ENCODE measurements at regions not wholly inside any gene's neighbourhood (a gene's known extent, or its start where the extent isn't known, plus 50 kb on each side); places are given as distances from the start of the nearest gene placed in this dataset.
"Not testable (repeated sequence)": the region's sequence is repeated elsewhere in the genome, so short reads cannot be mapped to it uniquely, and the experiment has no call there.

- peak in 1 of 2 donors; percentile 11 for DNase-seq
Observed at GRCh38 chr7:73244782-73245311, 63.8 kb downstream of the NSUN5 start.

GRCh38 chr7:73234994-73235717 lies 73.5 kb downstream of the NSUN5 start:
- DNase-seq = peak; percentile 91 to 93

GRCh38 chr7:73225745-73226144 lies 82.9 kb downstream of the NSUN5 start:
- DNase-seq = not testable (repeated sequence)

GRCh38 chr7:73221724-73222123 lies 86.9 kb downstream of the NSUN5 start:
- not testable (repeated sequence) for DNase-seq

GRCh38 chr7:73220766-73221370 lies 87.8 kb downstream of the NSUN5 start:
- not testable (repeated sequence) for DNase-seq

- not testable (repeated sequence) for DNase-seq
Observed at GRCh38 chr7:73220357-73220756, 88.3 kb downstream of the NSUN5 start.

GRCh38 chr7:73218802-73219201 lies 89.8 kb downstream of the NSUN5 start:
- DNase-seq = not testable (repeated sequence)

- not testable (repeated sequence) for DNase-seq
Observed at GRCh38 chr7:73216046-73216675, 92.5 kb downstream of the NSUN5 start.

- not testable (repeated sequence) for DNase-seq
Observed at GRCh38 chr7:73215232-73215631, 93.4 kb downstream of the NSUN5 start.

GRCh38 chr7:73214471-73214870 lies 94.2 kb downstream of the NSUN5 start:
- DNase-seq = peak in 1 of 2 donors; percentile 9

GRCh38 chr7:73213076-73213475 lies 95.5 kb downstream of the NSUN5 start:
- DNase-seq = not testable (repeated sequence)

- DNase-seq = not testable (repeated sequence)
Observed at GRCh38 chr7:73205594-73205993, 103.0 kb downstream of the NSUN5 start.

- peak in 1 of 2 donors; percentile 0 for DNase-seq
Observed at GRCh38 chr7:73204898-73205297, 103.7 kb downstream of the NSUN5 start.

GRCh38 chr7:73203312-73203711 lies 105.3 kb downstream of the NSUN5 start:
- not testable (repeated sequence) for DNase-seq

- DNase-seq = not testable (repeated sequence)
Observed at GRCh38 chr7:73201264-73201663, 107.4 kb downstream of the NSUN5 start.

- not testable (repeated sequence) for DNase-seq
Observed at GRCh38 chr7:73200518-73201099, 108.0 kb downstream of the NSUN5 start.

- not testable (repeated sequence) for DNase-seq
Observed at GRCh38 chr7:73193991-73194390, 108.2 kb upstream of the SPDYE9 start.

GRCh38 chr7:73190483-73191155 lies 104.8 kb upstream of the SPDYE9 start:
- not testable (repeated sequence) for DNase-seq

GRCh38 chr7:73188287-73188686 lies 102.4 kb upstream of the SPDYE9 start:
- not testable (repeated sequence) for DNase-seq

- DNase-seq = not testable (repeated sequence)
Observed at GRCh38 chr7:73186589-73187309, 100.9 kb upstream of the SPDYE9 start.

GRCh38 chr7:73176813-73177212 lies 91.0 kb upstream of the SPDYE9 start:
- DNase-seq = not testable (repeated sequence)

- not testable (repeated sequence) for DNase-seq
Observed at GRCh38 chr7:73175322-73175721, 89.5 kb upstream of the SPDYE9 start.
